HG03521 (cell line): ENCODE measurements at regions not wholly inside any gene's neighbourhood (a gene's known extent, or its start where the extent isn't known, plus 50 kb on each side); places are given as distances from the start of the nearest gene placed in this dataset.
"Not testable (repeated sequence)": the region's sequence is repeated elsewhere in the genome, so short reads cannot be mapped to it uniquely, and the experiment has no call there.

Source experiments
- ATAC-seq: cut with Tn5 transposase; IDR thresholded peaks from one replicate; pipeline ENCODE4 v1.9.1; 2021; ENCODE audit warnings: mild to moderate bottlenecking, moderate library complexity; ENCODE audit not compliant: unreplicated experiment

GRCh38 chr4:131113273-131113672, 2017.3 kb downstream of the C4orf33 start:
- ATAC-seq = no peak

GRCh38 chr4:131113704-131114103, 2017.8 kb downstream of the C4orf33 start:
- ATAC-seq = no peak

GRCh38 chr4:131119661-131120060, 2023.7 kb downstream of the C4orf33 start:
- no peak for ATAC-seq

GRCh38 chr4:131137196-131137595, 2011.9 kb upstream of the PCDH10 start:
- ATAC-seq = no peak

- no peak for ATAC-seq
Observed at GRCh38 chr4:131159261-131159660, 1989.8 kb upstream of the PCDH10 start.

- ATAC-seq = no peak
Observed at GRCh38 chr4:131192318-131192717, 1956.8 kb upstream of the PCDH10 start.

GRCh38 chr4:131207589-131207988, 1941.5 kb upstream of the PCDH10 start:
- no peak for ATAC-seq

- ATAC-seq = no peak
Observed at GRCh38 chr4:131248314-131248713, 1900.8 kb upstream of the PCDH10 start.

GRCh38 chr4:131251321-131251720, 1897.8 kb upstream of the PCDH10 start:
- ATAC-seq = no peak

- ATAC-seq = no peak
Observed at GRCh38 chr4:131257241-131257640, 1891.9 kb upstream of the PCDH10 start.

GRCh38 chr4:131258361-131258760, 1890.7 kb upstream of the PCDH10 start:
- ATAC-seq = no peak

- no peak for ATAC-seq
Observed at GRCh38 chr4:131288441-131288840, 1860.7 kb upstream of the PCDH10 start.

GRCh38 chr4:131296192-131296591, 1852.9 kb upstream of the PCDH10 start:
- no peak for ATAC-seq

GRCh38 chr4:131302108-131302507, 1847.0 kb upstream of the PCDH10 start:
- ATAC-seq = no peak

GRCh38 chr4:131304686-131305085, 1844.4 kb upstream of the PCDH10 start:
- ATAC-seq = no peak

GRCh38 chr4:131309628-131310027, 1839.5 kb upstream of the PCDH10 start:
- ATAC-seq = no peak

GRCh38 chr4:131316086-131316485, 1833.0 kb upstream of the PCDH10 start:
- no peak for ATAC-seq

GRCh38 chr4:131337936-131338335, 1811.2 kb upstream of the PCDH10 start:
- no peak for ATAC-seq

GRCh38 chr4:131339137-131339536, 1810.0 kb upstream of the PCDH10 start:
- no peak for ATAC-seq

- no peak for ATAC-seq
Observed at GRCh38 chr4:131344761-131345160, 1804.3 kb upstream of the PCDH10 start.

- no peak for ATAC-seq
Observed at GRCh38 chr4:131347816-131348215, 1801.3 kb upstream of the PCDH10 start.

GRCh38 chr4:131348263-131348662, 1800.8 kb upstream of the PCDH10 start:
- peak; percentile 81 for ATAC-seq

- ATAC-seq = not testable (repeated sequence)
Observed at GRCh38 chr4:131352371-131352770, 1796.7 kb upstream of the PCDH10 start.

GRCh38 chr4:131366714-131367113, 1782.4 kb upstream of the PCDH10 start:
- no peak for ATAC-seq
